Effector CD8-positive, alpha-beta T cell (primary cell): ENCODE measurements at regions not wholly inside any gene's neighbourhood (a gene's known extent, or its start where the extent isn't known, plus 50 kb on each side); places are given as distances from the start of the nearest gene placed in this dataset.
"Not testable (repeated sequence)": the region's sequence is repeated elsewhere in the genome, so short reads cannot be mapped to it uniquely, and the experiment has no call there.

ENCODE experiments used
- DNase-seq: peaks from one replicate; lab custom pipeline; 2025; lab: John Stamatoyannopoulos, UW

DNA sequence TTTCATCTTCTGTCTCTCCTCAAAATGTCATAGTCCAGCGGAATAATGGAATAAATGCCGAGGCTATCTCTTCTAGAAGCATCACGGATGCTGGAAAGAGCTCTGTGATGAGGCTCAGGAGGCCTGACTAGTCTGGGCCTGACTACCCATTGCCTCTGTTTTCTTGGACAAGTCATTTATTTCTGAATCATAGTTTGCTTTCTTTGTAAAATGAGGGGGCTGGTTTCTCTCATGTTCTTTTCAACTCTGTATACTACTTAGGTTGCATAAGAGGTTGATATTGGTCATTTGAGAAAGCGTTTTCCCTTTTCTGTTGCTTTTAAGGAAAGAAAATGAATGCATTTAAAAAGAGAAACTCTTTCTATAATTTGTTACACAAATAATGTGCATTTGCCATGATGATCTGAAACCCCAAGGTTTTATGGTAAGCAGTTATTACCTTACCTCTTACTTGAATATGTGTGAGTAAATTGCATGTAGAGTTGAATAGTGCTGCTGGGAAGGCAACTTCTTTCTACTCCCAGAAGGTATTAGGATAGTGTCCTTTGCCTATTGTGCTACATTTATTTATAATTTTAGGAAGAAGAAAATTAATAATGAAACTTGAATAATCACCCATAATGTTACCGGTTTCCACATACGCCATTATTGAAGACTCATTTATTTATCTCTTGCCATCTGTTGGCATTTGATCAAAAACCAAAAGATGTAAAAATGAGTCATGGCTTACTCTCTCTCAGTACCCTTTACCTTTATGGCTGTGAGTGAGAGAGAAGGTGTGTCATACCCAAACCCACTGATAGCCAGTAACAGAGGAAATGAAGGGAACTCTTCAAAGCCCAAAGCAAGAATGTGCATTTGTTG lies 179.1 kb downstream of the FASLG start:
- no peak for DNase-seq

- DNase-seq, result no peak
These were observed 179.9 kb downstream of the FASLG start for GRCh38 chr1:172838680-172839313.

- DNase-seq, result not testable (repeated sequence)
These were observed 180.7 kb downstream of the FASLG start for GRCh38 chr1:172839639-172840038.

- no peak for DNase-seq
These were observed 184.5 kb downstream of the FASLG start for GRCh38 chr1:172843444-172843843.

DNA sequence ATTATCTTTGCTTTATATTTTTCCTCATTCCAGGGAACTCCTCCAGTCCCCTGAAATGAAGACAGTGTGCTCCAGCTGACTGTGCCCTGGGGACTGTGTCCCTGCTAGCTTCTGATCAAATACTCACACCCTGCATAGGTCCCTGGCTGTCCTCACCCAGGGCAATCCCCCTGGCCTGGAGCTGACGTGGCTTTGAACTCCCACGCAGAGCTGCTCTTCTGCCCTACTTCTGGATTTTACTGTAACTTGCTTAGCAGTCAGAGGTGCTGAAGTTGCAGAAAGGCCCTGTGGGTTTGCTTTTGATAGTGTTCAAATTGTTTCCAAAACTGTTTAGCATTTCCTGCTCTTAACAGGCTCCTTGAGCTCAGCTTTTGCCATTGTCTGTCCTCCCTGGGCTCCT lies 186.5 kb downstream of the FASLG start:
- no peak for DNase-seq

GRCh38 chr1:172845865-172846264 lies 187.0 kb downstream of the FASLG start:
- no peak for DNase-seq

DNA sequence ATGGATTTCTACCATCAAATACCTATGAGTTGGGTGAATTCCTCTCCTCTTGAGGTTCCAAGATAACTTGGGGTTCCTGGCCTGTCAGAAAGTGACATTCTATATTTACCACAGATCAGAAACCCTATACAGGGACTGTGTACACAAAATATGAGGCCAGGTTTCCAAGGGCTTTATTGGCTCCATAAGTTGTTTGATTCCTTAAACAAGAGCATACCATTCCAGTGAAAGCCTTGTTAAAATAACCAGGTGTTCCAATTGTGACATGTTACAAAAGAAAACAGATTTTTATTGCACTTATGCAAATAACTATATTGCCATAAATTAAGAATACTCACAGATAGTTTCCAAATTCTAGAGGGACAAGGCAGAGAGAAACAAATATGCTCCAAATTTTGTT lies 188.9 kb downstream of the FASLG start:
- DNase-seq, result not testable (repeated sequence)

- DNase-seq, result no peak
These were observed 190.8 kb downstream of the FASLG start for GRCh38 chr1:172849653-172850052.

DNA sequence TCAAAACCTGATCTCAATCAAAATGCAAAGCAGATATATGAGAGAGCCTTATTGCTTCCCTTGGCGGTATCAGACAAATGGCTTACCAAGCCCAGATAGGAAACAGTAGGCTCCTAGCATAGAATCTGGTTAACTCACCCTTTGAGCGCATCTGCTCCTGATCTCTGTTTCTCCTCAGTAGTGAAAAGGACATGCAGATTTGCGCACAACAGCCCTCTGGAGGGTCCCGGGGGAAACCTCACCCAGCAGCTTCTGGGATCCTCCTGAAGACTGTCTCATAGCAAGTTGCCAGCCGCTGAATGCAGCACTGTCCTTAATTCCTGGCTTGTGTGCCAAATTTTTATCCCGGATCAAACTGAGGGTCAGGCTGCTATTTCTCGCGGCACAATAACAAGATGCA lies 192.2 kb downstream of the FASLG start:
- no peak for DNase-seq

- DNase-seq, result no peak
These were observed 193.0 kb downstream of the FASLG start for GRCh38 chr1:172851856-172852255.

GRCh38 chr1:172855983-172856382 lies 194.8 kb downstream of the TNFSF18 start:
- DNase-seq, result not testable (repeated sequence)

- no peak for DNase-seq
These were observed 187.7 kb downstream of the TNFSF18 start for GRCh38 chr1:172863031-172863430.

- no peak for DNase-seq
These were observed 183.4 kb downstream of the TNFSF18 start for GRCh38 chr1:172867216-172867818.

DNA sequence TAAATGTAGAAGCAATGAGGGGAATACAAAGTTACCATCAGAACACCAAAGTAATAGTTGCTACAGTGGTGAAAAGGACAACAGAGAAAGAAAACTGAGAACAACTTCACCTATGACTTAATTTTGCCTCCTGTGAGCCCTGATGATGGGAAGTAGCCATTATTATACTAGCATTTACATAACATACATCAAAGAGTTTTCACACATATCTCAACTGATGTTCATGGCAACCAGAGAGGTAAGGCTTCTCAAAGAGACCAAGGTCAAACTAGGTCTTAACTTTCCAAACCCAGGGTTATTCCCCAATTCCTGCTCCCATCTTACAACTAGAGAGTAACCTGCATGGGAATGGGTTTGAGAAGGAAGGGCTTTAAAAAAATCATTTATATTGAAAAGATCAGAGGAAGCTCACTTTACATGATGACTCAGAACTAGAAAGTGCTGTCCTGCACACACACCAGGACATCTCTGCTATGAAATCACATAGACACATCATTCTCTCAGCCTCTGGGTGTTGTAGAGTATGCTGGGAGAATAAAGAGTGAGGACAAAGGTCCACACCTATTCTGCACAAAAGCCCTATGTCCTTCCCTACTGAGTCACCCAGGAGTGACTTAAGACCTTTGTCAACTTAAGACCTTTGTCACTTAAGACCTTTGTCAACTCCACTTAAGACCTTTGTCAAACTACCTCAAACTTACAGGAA lies 179.7 kb downstream of the TNFSF18 start:
- no peak for DNase-seq

DNA sequence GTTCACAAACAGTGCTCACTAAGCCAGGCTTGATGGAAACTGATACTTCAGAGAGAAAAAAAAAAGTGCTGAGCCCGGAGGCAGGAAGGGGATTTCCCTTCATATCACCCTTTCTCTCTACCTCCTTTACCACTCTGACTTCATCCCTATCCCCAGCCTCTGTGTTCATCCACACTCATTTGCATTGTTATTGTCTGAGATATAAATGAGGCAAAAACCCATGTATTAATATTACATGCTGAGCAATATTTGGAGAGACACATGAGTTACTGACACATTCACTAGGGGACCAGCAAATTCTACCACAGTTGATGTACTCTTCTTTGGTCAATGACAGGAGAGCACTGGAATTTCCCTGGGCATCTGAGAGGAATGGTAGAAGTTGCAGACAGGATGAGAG lies 175.8 kb downstream of the TNFSF18 start:
- no peak for DNase-seq

DNA sequence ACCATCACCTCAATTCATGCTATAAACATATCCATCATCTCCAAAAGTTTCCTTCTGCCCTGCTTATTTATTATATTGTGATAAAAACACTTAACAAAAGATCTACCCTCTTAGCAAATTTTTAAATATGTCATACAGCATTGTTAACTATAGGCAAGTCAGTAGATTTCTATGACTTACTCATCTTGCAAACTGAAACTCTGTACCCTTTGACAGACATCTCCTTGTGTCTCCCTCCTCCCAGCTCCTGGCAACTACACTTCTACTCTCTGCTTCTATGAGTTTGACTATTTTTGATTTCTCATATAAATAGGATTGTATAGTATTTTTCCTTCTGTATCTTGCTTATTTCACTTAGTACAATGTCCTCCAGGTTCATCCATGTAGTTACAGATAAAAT lies 174.8 kb downstream of the TNFSF18 start:
- DNase-seq, result no peak

DNA sequence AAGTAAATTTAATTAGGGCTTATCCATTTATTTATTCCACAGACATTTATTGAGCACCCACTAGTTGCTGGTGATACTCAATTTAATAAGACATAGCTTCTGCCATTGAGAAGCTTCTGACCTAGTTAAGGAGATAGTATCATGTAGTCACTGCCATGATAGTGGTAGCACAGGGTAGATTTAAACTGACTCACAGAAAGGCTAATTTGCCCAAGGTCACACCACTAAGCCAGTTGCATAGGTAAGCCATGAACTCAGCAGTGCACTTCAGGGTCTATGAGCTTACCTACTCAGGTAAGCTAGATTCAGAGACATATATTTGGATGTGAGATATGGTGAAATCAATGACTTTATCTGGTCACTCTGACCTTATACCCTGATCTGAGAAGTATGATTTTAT lies 168.4 kb downstream of the TNFSF18 start:
- no peak for DNase-seq

- no peak for DNase-seq
These were observed 167.9 kb downstream of the TNFSF18 start for GRCh38 chr1:172882791-172883386.

DNA sequence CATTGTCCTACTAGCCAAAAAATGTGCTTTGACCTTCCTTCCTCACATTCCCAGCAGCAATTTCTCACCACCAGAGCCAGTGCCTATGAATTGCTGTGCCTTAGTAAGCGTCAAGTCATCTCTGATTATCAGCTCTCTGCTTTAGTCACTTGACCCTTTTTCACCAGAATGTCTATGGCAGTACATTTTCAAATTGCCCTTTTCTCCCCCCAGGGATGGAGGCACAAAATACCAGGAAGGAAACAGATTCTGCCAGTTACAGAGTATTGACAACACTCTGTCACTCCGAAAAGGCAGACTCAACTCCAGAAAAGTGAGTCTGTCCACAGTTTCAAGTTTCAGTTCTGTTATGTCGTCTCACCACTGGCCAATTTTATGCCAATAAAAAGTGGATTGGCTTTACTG lies 167.4 kb downstream of the TNFSF18 start:
- no peak for DNase-seq

DNA sequence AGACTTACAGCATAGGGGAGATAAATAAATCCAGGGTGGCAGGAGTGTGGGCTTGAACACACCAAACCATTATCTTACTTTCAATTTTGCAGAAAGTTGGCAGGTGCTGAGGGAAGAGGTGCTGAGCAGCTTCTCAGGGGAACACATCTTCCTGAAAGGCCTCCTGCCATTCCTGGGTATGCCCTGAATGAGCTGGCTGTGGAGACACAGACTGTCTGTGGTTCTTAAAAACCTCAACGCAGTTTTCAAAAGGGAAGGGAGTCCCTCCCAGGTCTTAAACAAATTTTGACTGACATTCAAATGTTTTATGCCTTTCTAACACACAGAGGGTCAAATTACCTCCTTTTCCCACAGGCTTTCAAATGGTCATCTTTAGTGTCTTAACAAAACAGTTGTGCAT lies 166.9 kb downstream of the TNFSF18 start:
- no peak for DNase-seq

GRCh38 chr1:172885411-172885810 lies 165.3 kb downstream of the TNFSF18 start:
- DNase-seq, result no peak

- DNase-seq, result no peak
These were observed 164.8 kb downstream of the TNFSF18 start for GRCh38 chr1:172885971-172886370.
